MM.1S (cell line): ENCODE measurements at regions not wholly inside any gene's neighbourhood (a gene's known extent, or its start where the extent isn't known, plus 50 kb on each side); places are given as distances from the start of the nearest gene placed in this dataset.
"Not testable (repeated sequence)": the region's sequence is repeated elsewhere in the genome, so short reads cannot be mapped to it uniquely, and the experiment has no call there.

Source experiments
- CTCF ChIP-seq: fragments of 300-600 bp; sonication (generic); IDR thresholded peaks from 2 replicates; pipeline ENCODE4 v1.5.1; 2016; ENCODE audit warnings: antibody characterized with exemption, low read length, mixed read lengths
- EZH2 ChIP-seq: fragments of 300-600 bp; sonication (generic); optimal IDR thresholded peaks from 2 replicates; pipeline ENCODE3; 2017; ENCODE audit warnings: low read depth, mild to moderate bottlenecking, antibody characterized with exemption, low read length, mixed read lengths
- EZH2phosphoT487 ChIP-seq: fragments of 300-600 bp; sonication (generic); IDR thresholded peaks from 2 replicates; pipeline ENCODE4 v1.6.1; 2018; ENCODE audit warnings: antibody characterized with exemption, low read length

- not testable (repeated sequence) for TF ChIP-seq CTCF, EZH2phosphoT487, EZH2
Measured at GRCh38 chr10:61192589-61192988, 248.6 kb upstream of the RHOBTB1 start.
